ENCODE measurements at regions not wholly inside any gene's neighbourhood (a gene's known extent, or its start where the extent isn't known, plus 50 kb on each side); places are given as distances from the start of the nearest gene placed in this dataset.

DNA sequence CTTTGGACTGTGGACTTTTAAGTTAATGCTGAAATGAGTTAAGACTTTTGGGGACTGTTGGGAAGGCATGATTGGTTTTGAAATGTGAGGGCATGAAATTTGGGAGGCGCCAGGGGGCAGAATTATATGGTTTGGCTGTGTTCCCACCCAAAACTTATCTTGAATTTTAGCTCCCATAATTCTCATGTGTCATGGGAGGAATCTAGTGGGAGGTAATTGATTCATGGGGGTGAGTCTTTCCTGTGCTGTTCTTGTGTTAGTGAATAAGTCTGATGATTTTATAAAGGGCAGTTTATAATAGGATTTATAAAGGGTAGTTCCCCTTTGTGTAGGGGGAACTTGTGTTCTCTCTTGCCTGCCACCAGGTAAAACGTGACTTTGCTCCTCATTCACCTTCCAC lies 235.5 kb upstream of the CDH18 start:
- Histone ChIP-seq H3K4me1 (ENCODE audit: insufficient read depth, poor library complexity, severe bottlenecking) (peaks cover 3% of the 10 kb centered on the region), H3K4me3 (ENCODE audit: severe bottlenecking) (no peak overlapping the region), H3K27me3 (ENCODE audit: insufficient read depth, poor library complexity, severe bottlenecking) (no peaks in the 10 kb centered on the region), H3K27ac (ENCODE audit: poor library complexity, severe bottlenecking) (no peak overlapping the region), H3K36me3 (ENCODE audit: low read depth) (no peaks in the 10 kb centered on the region), H3K9me3 (ENCODE audit: severe bottlenecking) (no peaks in the 10 kb centered on the region)
- DNase-seq (ENCODE audit: low spot score) (no peak), ATAC-seq (ENCODE audit: low read depth) (no peak)
- TF ChIP-seq, protein P1, sequence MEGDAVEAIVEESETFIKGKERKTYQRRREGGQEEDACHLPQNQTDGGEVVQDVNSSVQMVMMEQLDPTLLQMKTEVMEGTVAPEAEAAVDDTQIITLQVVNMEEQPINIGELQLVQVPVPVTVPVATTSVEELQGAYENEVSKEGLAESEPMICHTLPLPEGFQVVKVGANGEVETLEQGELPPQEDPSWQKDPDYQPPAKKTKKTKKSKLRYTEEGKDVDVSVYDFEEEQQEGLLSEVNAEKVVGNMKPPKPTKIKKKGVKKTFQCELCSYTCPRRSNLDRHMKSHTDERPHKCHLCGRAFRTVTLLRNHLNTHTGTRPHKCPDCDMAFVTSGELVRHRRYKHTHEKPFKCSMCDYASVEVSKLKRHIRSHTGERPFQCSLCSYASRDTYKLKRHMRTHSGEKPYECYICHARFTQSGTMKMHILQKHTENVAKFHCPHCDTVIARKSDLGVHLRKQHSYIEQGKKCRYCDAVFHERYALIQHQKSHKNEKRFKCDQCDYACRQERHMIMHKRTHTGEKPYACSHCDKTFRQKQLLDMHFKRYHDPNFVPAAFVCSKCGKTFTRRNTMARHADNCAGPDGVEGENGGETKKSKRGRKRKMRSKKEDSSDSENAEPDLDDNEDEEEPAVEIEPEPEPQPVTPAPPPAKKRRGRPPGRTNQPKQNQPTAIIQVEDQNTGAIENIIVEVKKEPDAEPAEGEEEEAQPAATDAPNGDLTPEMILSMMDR (IDR thresholded peaks at IDR 0.05; ENCODE audit: poor library complexity, severe bottlenecking) = no peak

GRCh38 chr5:20215257-20215656 lies 227.3 kb upstream of the CDH18 start:
- H3K27ac ChIP-seq (ENCODE audit: poor library complexity, severe bottlenecking) = no peak overlapping the region
- TF ChIP-seq, protein P1 (IDR thresholded peaks at IDR 0.05; ENCODE audit: poor library complexity, severe bottlenecking) = no peak
- H3K4me1 ChIP-seq (ENCODE audit: insufficient read depth, poor library complexity, severe bottlenecking) = peaks cover 3% of the 10 kb centered on the region
- no peaks in the 10 kb centered on the region for H3K9me3 ChIP-seq (ENCODE audit: severe bottlenecking)
- DNase-seq (ENCODE audit: low spot score) (no peak), ATAC-seq (ENCODE audit: low read depth) (no peak)
- no peaks in the 10 kb centered on the region for H3K36me3 ChIP-seq (ENCODE audit: low read depth)
- H3K4me3 ChIP-seq (ENCODE audit: severe bottlenecking) = no peak overlapping the region
- H3K27me3 ChIP-seq (ENCODE audit: insufficient read depth, poor library complexity, severe bottlenecking) = no peaks in the 10 kb centered on the region

DNA sequence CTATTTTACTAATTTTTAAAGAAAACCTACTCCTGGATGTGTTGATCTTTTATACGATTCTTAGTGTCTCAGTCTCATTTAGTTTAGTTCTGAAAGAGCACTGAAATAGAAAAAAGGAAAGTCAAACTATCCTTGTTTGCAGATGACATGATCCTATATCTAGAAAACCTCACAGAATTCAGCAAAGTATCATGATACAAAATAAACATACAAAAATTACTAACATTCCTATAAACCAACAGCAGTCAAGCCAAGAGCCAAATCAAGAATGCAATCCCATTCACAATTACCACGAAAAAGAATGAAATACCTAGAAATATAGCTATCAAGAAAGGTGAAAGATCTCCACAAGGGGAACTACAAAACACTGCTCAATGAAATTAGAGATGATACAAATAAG lies 225.8 kb upstream of the CDH18 start:
- TF ChIP-seq, protein P1 (IDR thresholded peaks at IDR 0.05; ENCODE audit: poor library complexity, severe bottlenecking) = no peak
- Histone ChIP-seq H3K4me1 (ENCODE audit: insufficient read depth, poor library complexity, severe bottlenecking) (no peaks in the 10 kb centered on the region), H3K27ac (ENCODE audit: poor library complexity, severe bottlenecking) (no peak overlapping the region), H3K27me3 (ENCODE audit: insufficient read depth, poor library complexity, severe bottlenecking) (no peaks in the 10 kb centered on the region), H3K36me3 (ENCODE audit: low read depth) (no peaks in the 10 kb centered on the region), H3K4me3 (ENCODE audit: severe bottlenecking) (no peak overlapping the region), H3K9me3 (ENCODE audit: severe bottlenecking) (no peaks in the 10 kb centered on the region)
- ATAC-seq (ENCODE audit: low read depth) (no peak), DNase-seq (ENCODE audit: low spot score) (no peak)

- DNase-seq (ENCODE audit: low spot score) (no peak), ATAC-seq (ENCODE audit: low read depth) (no peak)
- Histone ChIP-seq H3K36me3 (ENCODE audit: low read depth) (no peaks in the 10 kb centered on the region), H3K4me3 (ENCODE audit: severe bottlenecking) (no peak overlapping the region), H3K4me1 (ENCODE audit: insufficient read depth, poor library complexity, severe bottlenecking) (no peaks in the 10 kb centered on the region), H3K27me3 (ENCODE audit: insufficient read depth, poor library complexity, severe bottlenecking) (no peaks in the 10 kb centered on the region), H3K9me3 (ENCODE audit: severe bottlenecking) (no peaks in the 10 kb centered on the region), H3K27ac (ENCODE audit: poor library complexity, severe bottlenecking) (no peak overlapping the region)
- TF ChIP-seq, protein P1 (IDR thresholded peaks at IDR 0.05; ENCODE audit: poor library complexity, severe bottlenecking) = no peak
These were observed 224.7 kb upstream of the CDH18 start for GRCh38 chr5:20212701-20213100.

GRCh38 chr5:20166456-20166855 lies 178.5 kb upstream of the CDH18 start:
- Histone ChIP-seq H3K27me3 (ENCODE audit: insufficient read depth, poor library complexity, severe bottlenecking) (no peaks in the 10 kb centered on the region), H3K27ac (ENCODE audit: poor library complexity, severe bottlenecking) (no peak overlapping the region), H3K9me3 (ENCODE audit: severe bottlenecking) (no peaks in the 10 kb centered on the region), H3K36me3 (ENCODE audit: low read depth) (no peaks in the 10 kb centered on the region), H3K4me3 (ENCODE audit: severe bottlenecking) (no peak overlapping the region), H3K4me1 (ENCODE audit: insufficient read depth, poor library complexity, severe bottlenecking) (no peaks in the 10 kb centered on the region)
- TF ChIP-seq, protein P1 (IDR thresholded peaks at IDR 0.05; ENCODE audit: poor library complexity, severe bottlenecking) = no peak
- ATAC-seq (ENCODE audit: low read depth) (no peak), DNase-seq (ENCODE audit: low spot score) (no peak)
